SK-N-SH (cell line): ENCODE measurements at regions not wholly inside any gene's neighbourhood (a gene's known extent, or its start where the extent isn't known, plus 50 kb on each side); places are given as distances from the start of the nearest gene placed in this dataset.

ENCODE experiments used
- CTCF ChIA-PET: fragments of 300-600, 350-600 bp; formaldehyde crosslinking; extraction: SDS; loops from one replicate; lab custom pipeline; 2021; lab: Yijun Ruan, JAX
- POLR2A ChIA-PET: fragments of 350-600 bp; sonication (Branson Sonifier 250); formaldehyde crosslinking; extraction: SDS; loops from one replicate; lab custom pipeline; 2020; ENCODE audit warnings: antibody characterized with exemption, inconsistent platforms; lab: Yijun Ruan, JAX
- DNase-seq: peaks from one replicate; pipeline ENCODE4 v3.0.0; 2012
- H2AFZ ChIP-seq: fragments of 200-600 bp; sonication (generic); 2 replicates; pipeline ENCODE4 v1.8.1; 2016; ENCODE audit warnings: antibody characterized with exemption, mild to moderate bottlenecking, low read depth
- H3F3A ChIP-seq: fragments of 200-600 bp; sonication (generic); replicated peaks from 2 replicates; pipeline ENCODE3; 2016; ENCODE audit warnings: antibody characterized with exemption, mild to moderate bottlenecking; ENCODE audit not compliant: insufficient read depth
- H3K27ac ChIP-seq, 2 experiments: fragments of 200-500 bp in 1 of 2; fragments of 200-600 bp in 1 of 2; sonication (Bioruptor generic) in 1 of 2; sonication (generic), shearing (Covaris generic) in 1 of 2; 2 replicates each; pipeline versions ENCODE4 v1.5.1 to v1.6.1; 2014 to 2016; ENCODE audit warnings: low read depth in 2 of 2, inconsistent platforms in 1 of 2, low read length in 1 of 2, mild to moderate bottlenecking in 1 of 2, mixed read lengths in 1 of 2
- H3K27me3 ChIP-seq: fragments of 200-600 bp; sonication (generic), shearing (Covaris generic); 2 replicates; pipeline ENCODE4 v1.6.1; 2016; ENCODE audit warnings: mixed run types; ENCODE audit not compliant: insufficient read depth
- H3K36me3 ChIP-seq, 2 experiments: fragments of 200-500 bp in 1 of 2; fragments of 200-600 bp in 1 of 2; sonication (Bioruptor generic) in 1 of 2; sonication (generic) in 1 of 2; replicated peaks in 1 of 2; 2 replicates each; pipeline versions ENCODE3 to v1.5.1; 2014 to 2016; ENCODE audit warnings: low read length in 1 of 2, mild to moderate bottlenecking in 1 of 2; ENCODE audit not compliant: insufficient read depth in 2 of 2, control insufficient read depth in 1 of 2
- H3K4me1 ChIP-seq, 2 experiments: fragments of 200-500 bp in 1 of 2; fragments of 200-600 bp in 1 of 2; sonication (Bioruptor generic) in 1 of 2; sonication (generic), shearing (Covaris generic) in 1 of 2; 2 replicates each; pipeline versions ENCODE4 v1.5.1 to v1.6.1; 2014 to 2016; ENCODE audit warnings: low read depth in 1 of 2, low read length in 1 of 2, mixed run types in 1 of 2; ENCODE audit not compliant: insufficient read depth in 2 of 2, control insufficient read depth in 1 of 2
- H3K4me2 ChIP-seq: fragments of 200-600 bp; sonication (generic), shearing (Covaris generic); 2 replicates; pipeline ENCODE4 v1.6.1; 2017; ENCODE audit warnings: mixed run types
- H3K4me3 ChIP-seq, 2 experiments: fragments of 200-500 bp in 1 of 2; fragments of 200-600 bp in 1 of 2; sonication (Bioruptor generic) in 1 of 2; sonication (generic), shearing (Covaris generic) in 1 of 2; 2 replicates each; pipeline versions ENCODE4 v1.5.1 to v1.8.1; 2014 to 2016; ENCODE audit warnings: low read depth in 2 of 2, inconsistent platforms in 1 of 2, low read length in 1 of 2, mild to moderate bottlenecking in 1 of 2, mixed read lengths in 1 of 2, moderate library complexity in 1 of 2
- H3K79me2 ChIP-seq: fragments of 200-600 bp; sonication (generic); 2 replicates; pipeline ENCODE4 v1.8.1; 2017; ENCODE audit warnings: mild to moderate bottlenecking; ENCODE audit not compliant: insufficient read depth
- H3K9ac ChIP-seq: fragments of 200-600 bp; sonication (generic); 2 replicates; pipeline ENCODE4 v1.6.1; 2017; ENCODE audit warnings: mixed run types
- H3K9me2 ChIP-seq: fragments of 200-600 bp; sonication (generic); 2 replicates; pipeline ENCODE4 v1.6.1; 2017; ENCODE audit warnings: mixed run types
- H3K9me3 ChIP-seq: fragments of 200-600 bp; sonication (generic); 2 replicates; pipeline ENCODE4 v1.6.1; 2017; ENCODE audit warnings: mixed run types, mild to moderate bottlenecking, moderate library complexity
- H4K20me1 ChIP-seq: fragments of 200-600 bp; sonication (generic); 2 replicates; pipeline ENCODE4 v1.6.1; 2017; ENCODE audit warnings: mild to moderate bottlenecking, mixed run types; ENCODE audit not compliant: insufficient read depth
- CHD2 ChIP-seq: fragments of 150-350 bp; IDR thresholded peaks from 2 replicates; pipeline ENCODE4 v1.6.1; 2018; ENCODE audit warnings: low read length; ENCODE audit not compliant: partially characterized antibody
- ELF1 ChIP-seq: IDR thresholded peaks from 2 replicates; pipeline ENCODE4 v1.4.0; 2012
- EP300 ChIP-seq, 2 experiments: IDR thresholded peaks; 2 replicates each; pipeline versions ENCODE4 v1.4.0 to v1.6.1; 2012; ENCODE audit warnings: borderline replicate concordance in 1 of 2, low read depth in 1 of 2, low read length in 1 of 2
- EZH2phosphoT487 ChIP-seq: fragments of 200-600 bp; sonication (generic); IDR thresholded peaks from 2 replicates; pipeline ENCODE4 v1.6.1; 2017; ENCODE audit warnings: low read depth, mixed run types, mild to moderate bottlenecking, antibody characterized with exemption, moderate library complexity, borderline replicate concordance
- FOXJ3 ChIP-seq: sonication (generic); formaldehyde crosslinking; IDR thresholded peaks from 2 replicates; pipeline ENCODE4 v1.5.1; 2020; ENCODE audit warnings: mild to moderate bottlenecking, missing genetic modification reagents
- FOXM1 ChIP-seq: IDR thresholded peaks from 2 replicates; pipeline ENCODE4 v1.4.0; 2012; ENCODE audit warnings: low read depth, mild to moderate bottlenecking
- IRF3 ChIP-seq: fragments of 150-350 bp; IDR thresholded peaks from 2 replicates; pipeline ENCODE4 v1.6.1; 2016; ENCODE audit warnings: mild to moderate bottlenecking, low read depth, low read length
- MEF2A ChIP-seq: IDR thresholded peaks from 2 replicates; pipeline ENCODE4 v1.4.0; 2012; ENCODE audit warnings: low read depth, borderline replicate concordance
- NFIC ChIP-seq: IDR thresholded peaks from 2 replicates; pipeline ENCODE4 v1.4.0; 2012; ENCODE audit warnings: borderline replicate concordance
- POLR2AphosphoS5 ChIP-seq: IDR thresholded peaks from 2 replicates; pipeline ENCODE4 v1.6.1; 2012; ENCODE audit warnings: low read depth, low read length
- RAD21 ChIP-seq: IDR thresholded peaks from 2 replicates; pipeline ENCODE4 v1.6.1; 2012; ENCODE audit warnings: mild to moderate bottlenecking, low read length
- RFX5 ChIP-seq: IDR thresholded peaks from 2 replicates; pipeline ENCODE4 v1.6.1; 2012; ENCODE audit warnings: mild to moderate bottlenecking, improper control_type of control experiment, low read length
- RXRA ChIP-seq: IDR thresholded peaks from 2 replicates; pipeline ENCODE4 v1.4.0; 2012; ENCODE audit warnings: low read depth, mild to moderate bottlenecking, borderline replicate concordance
- TAF1 ChIP-seq: IDR thresholded peaks from 2 replicates; pipeline ENCODE4 v1.6.1; 2012; ENCODE audit warnings: low read depth, mild to moderate bottlenecking, low read length, moderate library complexity, borderline replicate concordance
- TEAD4 ChIP-seq: IDR thresholded peaks from 2 replicates; pipeline ENCODE4 v1.4.0; 2012; ENCODE audit warnings: mild to moderate bottlenecking, borderline replicate concordance; ENCODE audit not compliant: insufficient read depth
- USF1 ChIP-seq: IDR thresholded peaks from 2 replicates; pipeline ENCODE4 v1.4.0; 2012; ENCODE audit warnings: low read depth, borderline replicate concordance
- YY1 ChIP-seq: IDR thresholded peaks from 2 replicates; pipeline ENCODE4 v1.4.0; 2012; ENCODE audit warnings: low read depth, mild to moderate bottlenecking
- WGBS: methylation state at CpG from one replicate; pipeline ENCODE4 v1.1.6; 2017; ENCODE audit warnings: low lambda C conversion rate; 5-methylcytosine and 5-hydroxymethylcytosine counted together
- TF ChIP-seq, protein P1 (sequence below): fragments of 150-350 bp; IDR thresholded peaks from 2 replicates; pipeline ENCODE4 v1.6.1; 2017; ENCODE audit warnings: antibody characterized with exemption, low read length, low read depth, borderline replicate concordance
- TF ChIP-seq, protein P2 (sequence below): IDR thresholded peaks from 2 replicates; pipeline ENCODE4 v1.6.1; 2012; ENCODE audit warnings: mild to moderate bottlenecking, low read depth, low read length, moderate library complexity

- peaks cover 0 to 2% of the 10 kb centered on the region in 2 experiments; a peak in 1 of 4 replicates for H3K4me1 ChIP-seq
- H3K9ac ChIP-seq, result no peak overlapping the region
- no peak overlapping the region for H2AFZ ChIP-seq
- ChIA-PET CTCF (interaction anchor here (0.6 to 2.7 kb wide), 6 partner anchors 10 to 271 kb away, joined by 3 to 8 read pairs (median 3); no protein-coding TSS in a partner anchor), POLR2A (no interaction called here)
- H3F3A ChIP-seq, result no peaks in the 10 kb centered on the region
- no peaks in the 10 kb centered on the region for H3K9me3 ChIP-seq
- no peaks in the 10 kb centered on the region for H3K36me3 ChIP-seq
- TF ChIP-seq NFIC, result no peak
- no peak for TF ChIP-seq FOXM1
- no peak for TF ChIP-seq MEF2A
- TF ChIP-seq, protein P1, sequence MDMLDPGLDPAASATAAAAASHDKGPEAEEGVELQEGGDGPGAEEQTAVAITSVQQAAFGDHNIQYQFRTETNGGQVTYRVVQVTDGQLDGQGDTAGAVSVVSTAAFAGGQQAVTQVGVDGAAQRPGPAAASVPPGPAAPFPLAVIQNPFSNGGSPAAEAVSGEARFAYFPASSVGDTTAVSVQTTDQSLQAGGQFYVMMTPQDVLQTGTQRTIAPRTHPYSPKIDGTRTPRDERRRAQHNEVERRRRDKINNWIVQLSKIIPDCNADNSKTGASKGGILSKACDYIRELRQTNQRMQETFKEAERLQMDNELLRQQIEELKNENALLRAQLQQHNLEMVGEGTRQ, result no peak
- TF ChIP-seq EZH2phosphoT487, result no peak
- TF ChIP-seq TAF1, result no peak
- TF ChIP-seq RXRA, result no peak
- TF ChIP-seq USF1, result no peak
- no peak for TF ChIP-seq ELF1
- TF ChIP-seq RAD21, result no peak
- no peak for TF ChIP-seq POLR2AphosphoS5
- no peak for TF ChIP-seq RFX5
- no peak for TF ChIP-seq TEAD4
- TF ChIP-seq, protein P2, sequence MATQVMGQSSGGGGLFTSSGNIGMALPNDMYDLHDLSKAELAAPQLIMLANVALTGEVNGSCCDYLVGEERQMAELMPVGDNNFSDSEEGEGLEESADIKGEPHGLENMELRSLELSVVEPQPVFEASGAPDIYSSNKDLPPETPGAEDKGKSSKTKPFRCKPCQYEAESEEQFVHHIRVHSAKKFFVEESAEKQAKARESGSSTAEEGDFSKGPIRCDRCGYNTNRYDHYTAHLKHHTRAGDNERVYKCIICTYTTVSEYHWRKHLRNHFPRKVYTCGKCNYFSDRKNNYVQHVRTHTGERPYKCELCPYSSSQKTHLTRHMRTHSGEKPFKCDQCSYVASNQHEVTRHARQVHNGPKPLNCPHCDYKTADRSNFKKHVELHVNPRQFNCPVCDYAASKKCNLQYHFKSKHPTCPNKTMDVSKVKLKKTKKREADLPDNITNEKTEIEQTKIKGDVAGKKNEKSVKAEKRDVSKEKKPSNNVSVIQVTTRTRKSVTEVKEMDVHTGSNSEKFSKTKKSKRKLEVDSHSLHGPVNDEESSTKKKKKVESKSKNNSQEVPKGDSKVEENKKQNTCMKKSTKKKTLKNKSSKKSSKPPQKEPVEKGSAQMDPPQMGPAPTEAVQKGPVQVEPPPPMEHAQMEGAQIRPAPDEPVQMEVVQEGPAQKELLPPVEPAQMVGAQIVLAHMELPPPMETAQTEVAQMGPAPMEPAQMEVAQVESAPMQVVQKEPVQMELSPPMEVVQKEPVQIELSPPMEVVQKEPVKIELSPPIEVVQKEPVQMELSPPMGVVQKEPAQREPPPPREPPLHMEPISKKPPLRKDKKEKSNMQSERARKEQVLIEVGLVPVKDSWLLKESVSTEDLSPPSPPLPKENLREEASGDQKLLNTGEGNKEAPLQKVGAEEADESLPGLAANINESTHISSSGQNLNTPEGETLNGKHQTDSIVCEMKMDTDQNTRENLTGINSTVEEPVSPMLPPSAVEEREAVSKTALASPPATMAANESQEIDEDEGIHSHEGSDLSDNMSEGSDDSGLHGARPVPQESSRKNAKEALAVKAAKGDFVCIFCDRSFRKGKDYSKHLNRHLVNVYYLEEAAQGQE, result no peak
- TF ChIP-seq CHD2, result no peak
- TF ChIP-seq IRF3, result no peak
- TF ChIP-seq EP300 (IDR thresholded peaks at IDR 0.05; ENCODE audit: borderline replicate concordance in 1 of 2, low read depth in 1 of 2, low read length in 1 of 2), result no peak
- no peak for TF ChIP-seq FOXJ3 (CRISPR knock-in tag)
- TF ChIP-seq YY1, result no peak
- 56% methylated on average over 7 of the region's 7 CpGs for WGBS
- DNase-seq, result no peak
- no peak overlapping the region for H3K4me3 ChIP-seq
- no peak overlapping the region for H3K4me2 ChIP-seq
- H3K27ac ChIP-seq, result no peak overlapping the region
- H3K27me3 ChIP-seq, result no peaks in the 10 kb centered on the region
- no peaks in the 10 kb centered on the region for H3K9me2 ChIP-seq
- H3K79me2 ChIP-seq, result no peaks in the 10 kb centered on the region
- H4K20me1 ChIP-seq, result no peaks in the 10 kb centered on the region
Observed at GRCh38 chr7:98474558-98474957, 73.7 kb upstream of the BAIAP2L1 start.
